GM19328 (cell line): ENCODE measurements at regions not wholly inside any gene's neighbourhood (a gene's known extent, or its start where the extent isn't known, plus 50 kb on each side); places are given as distances from the start of the nearest gene placed in this dataset.
"Not testable (repeated sequence)": the region's sequence is repeated elsewhere in the genome, so short reads cannot be mapped to it uniquely, and the experiment has no call there.

Source experiments
- ATAC-seq: cut with Tn5 transposase; IDR thresholded peaks from one replicate; pipeline ENCODE4 v1.9.1; 2021; ENCODE audit warnings: mild to moderate bottlenecking, moderate library complexity; ENCODE audit not compliant: unreplicated experiment

DNA sequence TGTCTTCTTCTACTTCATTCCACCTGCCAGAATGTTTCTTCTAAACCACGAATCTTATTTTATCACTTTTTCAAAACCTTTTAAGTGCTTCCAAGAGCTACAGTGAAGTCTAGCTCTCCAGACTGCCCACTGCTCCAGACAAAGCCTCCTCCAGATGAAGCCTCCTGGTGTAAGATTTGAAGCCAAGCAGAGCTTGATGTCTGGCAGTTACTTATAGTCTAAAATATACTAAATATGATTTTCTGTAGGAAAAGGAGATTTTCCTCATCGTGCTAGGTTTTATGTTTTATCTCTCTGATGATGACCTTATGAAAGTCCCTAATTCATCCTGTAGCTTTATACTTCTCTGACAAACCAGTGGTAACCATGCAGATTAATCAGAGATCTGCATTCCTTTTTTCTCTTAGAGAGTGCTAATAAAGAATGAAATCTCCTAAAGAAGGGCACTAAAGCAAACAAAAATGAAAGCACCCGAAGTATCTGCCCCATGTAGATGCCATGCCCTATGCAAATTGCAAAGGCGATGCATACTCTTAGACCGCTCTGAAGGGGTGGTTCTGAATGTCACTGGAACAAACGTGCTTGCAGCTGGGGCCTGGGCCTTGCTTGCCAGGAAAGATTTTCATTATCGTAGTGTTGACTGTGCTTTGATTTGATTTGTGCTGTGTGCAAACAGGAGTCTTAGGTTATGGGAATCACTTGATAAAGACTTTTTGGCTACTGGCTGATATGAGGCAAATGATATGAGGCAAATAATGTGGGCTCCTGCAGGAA is 314.2 kb downstream of the PID1 start:
- ATAC-seq = no peak

DNA sequence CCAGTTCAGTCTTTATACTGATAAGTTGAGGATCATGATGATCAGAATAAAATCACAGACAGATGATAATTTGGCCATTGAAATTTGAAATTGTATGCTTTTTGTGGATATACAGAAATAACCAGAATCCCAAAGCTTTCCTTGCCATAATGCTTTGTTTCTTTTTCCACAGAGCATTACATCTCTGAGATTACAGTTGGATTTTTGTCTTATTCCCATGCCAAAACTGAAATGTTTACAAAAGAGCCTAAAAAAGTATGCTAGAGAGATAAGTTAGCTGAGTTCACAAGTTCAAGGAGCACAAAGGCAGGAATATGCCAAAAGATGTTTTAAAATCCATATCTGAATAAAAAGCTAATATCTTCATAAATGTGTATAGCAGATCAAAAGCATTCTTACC is 321.3 kb downstream of the PID1 start:
- no peak for ATAC-seq

DNA sequence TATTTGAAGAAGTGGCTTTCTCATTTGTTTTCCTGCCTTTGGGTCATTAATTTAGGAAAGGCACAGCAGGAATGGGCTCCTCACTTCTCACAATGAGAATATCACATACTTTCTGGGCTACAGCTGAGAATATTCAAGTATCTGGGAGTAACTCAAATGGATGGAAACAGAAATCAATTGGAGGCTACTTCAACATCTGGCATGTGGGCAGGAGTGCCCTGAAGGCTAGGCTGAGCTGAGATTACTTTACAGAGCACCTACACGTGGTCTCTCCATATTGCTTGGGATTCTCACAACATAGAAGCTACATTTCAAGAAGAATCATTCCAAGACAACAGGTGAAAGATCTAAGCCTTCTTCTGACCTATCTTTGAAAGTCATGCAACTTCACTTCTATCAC is 325.4 kb downstream of the PID1 start:
- ATAC-seq = no peak

DNA sequence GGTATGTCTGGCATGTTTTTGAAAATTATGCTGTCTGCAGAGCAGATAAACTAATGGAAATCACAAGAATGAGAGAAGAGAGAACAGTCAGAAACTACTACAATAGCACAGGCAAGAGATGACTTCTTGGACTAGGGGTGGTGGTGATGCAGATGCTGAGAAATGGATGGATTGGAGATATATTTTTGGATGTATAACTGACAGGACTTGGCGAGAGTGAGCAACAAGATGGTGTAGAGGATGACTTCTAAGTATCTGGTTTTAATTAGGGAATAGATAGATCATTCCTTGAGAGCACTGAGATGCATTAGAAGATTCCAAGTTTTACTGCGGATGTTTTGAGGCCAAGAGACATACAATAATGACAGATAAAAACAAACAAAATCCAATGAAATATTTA is 328.2 kb downstream of the PID1 start:
- ATAC-seq = no peak

DNA sequence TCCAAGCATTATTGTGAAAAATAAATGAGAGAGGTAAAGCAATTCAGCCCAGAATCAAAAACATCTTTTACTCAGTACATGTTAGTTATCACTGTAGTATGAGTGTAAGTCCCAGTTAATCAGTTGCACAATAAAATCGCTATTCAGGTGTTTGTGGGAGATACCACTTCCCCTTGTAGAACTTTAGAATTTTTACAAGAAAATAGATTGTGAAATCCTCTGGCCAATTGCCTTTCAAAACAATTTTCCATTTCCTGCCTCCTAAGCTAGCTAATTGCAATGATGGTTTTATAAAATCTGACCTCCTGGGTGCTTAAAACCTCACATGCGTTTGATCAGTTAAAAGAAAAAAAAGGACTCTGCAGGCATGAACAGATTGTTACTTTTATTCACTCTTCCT is 332.5 kb downstream of the PID1 start:
- ATAC-seq = no peak

DNA sequence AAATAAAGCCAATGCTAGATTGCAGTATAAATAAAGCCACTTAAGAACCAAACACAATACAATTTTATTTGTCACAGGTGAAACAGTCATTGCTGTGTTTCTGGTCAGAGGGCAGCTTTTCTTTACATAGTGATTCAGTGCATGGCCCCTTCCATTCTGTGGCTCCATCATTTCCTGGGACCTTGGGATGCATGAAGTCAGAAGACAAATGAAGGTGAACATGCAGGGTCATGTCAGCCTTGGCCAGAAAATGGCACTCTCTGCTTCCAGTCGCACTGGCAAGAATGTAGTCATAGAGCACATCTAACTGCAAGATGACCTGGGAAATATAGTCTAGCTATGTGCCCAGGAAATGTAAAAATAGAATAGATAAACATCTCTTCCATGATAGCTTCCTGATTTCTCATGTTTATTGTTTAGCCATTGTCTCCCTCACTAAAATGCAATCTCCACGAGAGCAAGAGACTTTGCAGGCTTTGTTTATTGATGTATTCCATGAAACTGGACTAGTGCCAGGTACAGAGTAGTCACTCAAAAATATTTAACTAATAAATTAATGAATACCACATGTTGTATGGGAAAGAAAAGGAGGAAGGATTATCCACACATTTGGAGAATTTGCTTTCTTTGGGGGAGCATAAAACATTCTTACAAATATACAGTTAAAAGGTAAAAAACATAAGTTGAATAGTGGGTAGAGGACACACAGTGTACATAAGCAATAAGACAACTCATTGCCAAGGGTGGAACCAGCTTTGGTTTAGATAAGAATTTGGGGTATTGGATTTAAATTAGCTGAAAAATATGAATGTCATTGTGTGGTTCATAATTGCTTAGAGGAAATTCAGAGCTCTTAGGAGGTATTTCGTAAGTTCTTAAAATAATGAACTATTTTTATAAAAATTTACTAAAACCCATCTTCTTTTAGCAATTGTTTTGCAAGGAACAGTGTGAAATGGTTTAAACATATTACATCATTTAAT is 343.8 kb downstream of the PID1 start:
- no peak for ATAC-seq

DNA sequence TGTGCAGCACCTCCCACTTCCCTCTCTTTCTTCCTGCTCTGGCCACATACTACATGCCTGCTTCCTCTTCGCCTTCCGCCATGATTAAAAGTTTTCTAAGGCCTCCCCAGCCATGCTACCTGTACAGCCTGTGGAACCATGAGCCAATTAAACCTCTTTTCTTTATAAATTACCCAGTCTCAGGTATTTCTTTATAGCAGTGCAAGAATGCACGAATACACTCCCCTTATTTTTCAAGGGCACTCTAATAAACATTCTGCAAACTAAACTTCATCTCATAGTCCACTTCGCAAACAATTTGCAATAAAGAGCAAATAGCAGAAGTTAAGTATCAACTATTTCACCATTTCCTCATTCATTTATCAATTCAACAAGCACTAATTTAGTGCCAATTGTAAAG is 351.3 kb downstream of the PID1 start:
- no peak for ATAC-seq

DNA sequence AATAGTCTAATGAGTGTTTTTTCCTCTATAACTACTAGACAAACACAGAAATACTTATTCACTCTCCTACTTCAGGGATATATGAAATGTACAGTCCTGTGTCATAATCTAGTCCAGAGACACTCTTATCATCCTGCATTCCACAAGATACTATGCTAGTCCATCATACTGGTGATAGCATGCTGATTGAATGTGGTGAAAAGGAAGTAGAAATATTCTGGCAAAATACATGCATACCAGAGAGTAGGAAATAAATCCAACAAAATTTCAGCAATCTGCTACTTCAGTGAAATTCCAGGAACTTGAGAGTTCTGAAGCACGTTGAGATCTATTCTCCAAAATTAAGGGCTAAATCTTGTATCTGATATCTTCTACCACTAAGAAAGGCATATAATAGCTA is 353.9 kb downstream of the PID1 start:
- no peak for ATAC-seq

DNA sequence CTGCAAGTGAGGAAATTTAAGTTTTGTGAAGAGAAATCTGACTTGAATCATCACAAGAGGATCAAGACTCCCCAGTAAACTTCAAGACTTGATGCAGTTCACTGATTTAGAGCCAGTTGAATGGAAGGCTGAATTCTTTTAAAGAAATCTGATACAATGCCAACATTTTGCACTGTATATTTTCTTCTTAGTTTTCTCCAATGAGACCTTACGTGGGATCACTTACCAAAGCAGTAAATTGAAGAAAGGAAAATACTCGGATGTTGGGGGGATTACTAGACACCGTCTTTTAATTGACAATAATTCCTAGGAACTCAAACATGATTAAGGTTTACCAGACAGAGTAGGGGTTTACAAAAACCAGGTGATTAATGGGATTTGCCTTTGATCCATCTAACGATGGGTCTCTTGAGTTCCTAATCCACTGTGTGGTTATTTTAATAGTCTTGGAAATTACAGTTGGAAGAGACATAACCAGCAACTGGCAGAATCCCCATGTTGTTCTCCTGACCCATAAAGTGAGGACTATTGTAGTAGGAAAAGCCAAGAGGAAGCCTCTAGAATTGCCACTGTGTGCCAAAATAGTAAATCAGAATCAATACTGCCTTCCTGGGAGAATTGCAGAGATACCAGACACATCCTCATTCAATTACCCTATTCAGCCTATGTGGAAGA is 354.5 kb downstream of the PID1 start:
- ATAC-seq = no peak

DNA sequence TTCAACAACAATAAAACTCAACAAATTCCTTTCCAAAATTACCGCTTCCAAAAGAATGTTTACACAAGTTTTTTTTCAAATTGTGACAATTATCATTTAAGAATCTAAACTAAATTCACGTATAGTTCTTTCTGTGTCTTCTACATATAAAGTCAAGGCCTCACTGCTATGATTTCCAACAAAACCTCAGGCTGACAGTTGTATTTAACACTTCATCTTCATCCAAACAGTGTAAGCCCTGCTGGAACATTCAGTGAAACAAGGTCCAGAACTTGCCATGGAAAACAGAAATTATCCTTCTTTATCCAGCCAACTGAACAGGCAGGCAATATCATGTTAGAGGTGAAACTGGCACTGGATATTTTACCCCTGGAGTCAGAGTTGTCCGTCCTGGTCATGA is 357.9 kb downstream of the PID1 start:
- no peak for ATAC-seq

DNA sequence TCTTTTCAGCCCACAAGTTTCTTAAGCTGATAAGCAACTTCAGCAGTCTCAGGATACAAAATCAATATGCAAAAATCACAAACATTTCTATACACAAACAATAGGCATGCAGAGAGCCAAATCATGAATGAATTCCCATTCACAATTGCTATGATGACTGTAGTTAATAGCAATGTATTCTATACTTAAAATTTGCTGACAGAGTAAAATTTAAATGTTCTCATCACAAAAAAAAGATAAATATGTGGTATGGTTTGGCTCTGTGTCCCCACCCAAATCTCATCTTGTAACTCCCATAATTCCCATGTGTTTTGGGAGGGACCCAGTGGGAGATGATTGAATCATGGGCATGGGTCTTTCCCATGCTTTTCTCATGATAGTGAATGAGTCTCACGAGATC is 360.2 kb downstream of the PID1 start:
- not testable (repeated sequence) for ATAC-seq

DNA sequence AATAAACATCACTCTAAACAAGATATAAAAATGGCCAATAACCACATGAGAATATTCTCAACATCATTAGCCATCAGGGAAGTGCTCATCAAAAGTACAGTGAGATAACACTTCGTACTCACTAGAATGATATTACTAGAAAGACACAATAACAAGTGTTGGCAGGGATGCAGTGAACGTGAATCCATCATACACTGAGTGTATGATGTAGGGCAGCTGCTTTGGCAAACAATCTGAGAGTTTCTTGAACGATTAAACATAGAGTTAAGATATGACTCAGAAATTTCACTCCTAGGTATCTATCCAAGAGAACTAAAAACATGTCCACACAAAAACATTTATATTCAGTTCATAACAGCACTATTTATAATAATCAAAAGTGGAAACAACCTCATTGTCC is 368.9 kb downstream of the PID1 start:
- no peak for ATAC-seq

DNA sequence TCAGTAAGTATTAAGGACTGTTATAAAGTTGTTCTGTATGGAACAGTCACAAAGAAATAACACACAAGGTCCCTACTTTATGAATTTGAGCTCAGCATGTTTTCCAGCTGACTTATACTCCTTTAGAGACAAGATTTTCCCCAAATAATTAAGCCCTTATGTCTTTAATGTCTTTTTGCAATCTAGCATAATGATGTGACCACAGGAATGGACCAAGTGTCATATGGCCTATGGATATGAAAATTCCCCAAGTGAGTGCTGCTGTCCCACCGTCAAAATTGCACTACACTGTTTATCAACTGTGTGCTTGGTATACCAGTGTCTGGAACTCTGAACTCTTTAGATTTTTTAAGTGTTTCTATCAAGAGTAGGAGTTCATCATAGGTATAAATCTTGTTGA is 369.6 kb downstream of the PID1 start:
- ATAC-seq = no peak

DNA sequence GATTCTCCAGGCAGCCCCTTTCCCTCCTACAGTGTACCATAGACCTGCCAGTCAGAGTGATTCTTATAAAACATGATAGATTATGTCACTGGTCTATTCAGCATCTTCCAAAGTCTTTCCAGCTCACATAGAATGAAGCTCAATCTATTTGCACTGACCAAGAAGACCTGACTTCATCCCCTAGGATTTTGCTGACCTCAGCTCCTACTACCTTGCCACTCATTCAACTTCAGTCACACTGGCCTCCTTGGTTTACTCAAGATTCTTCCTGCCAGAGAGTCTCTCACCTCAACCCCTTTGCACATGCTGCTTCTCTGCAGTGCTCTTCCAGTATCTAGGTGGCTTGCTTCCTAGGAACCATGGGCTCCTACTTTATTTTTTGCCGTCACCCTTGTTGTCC is 392.9 kb downstream of the PID1 start:
- ATAC-seq = no peak

DNA sequence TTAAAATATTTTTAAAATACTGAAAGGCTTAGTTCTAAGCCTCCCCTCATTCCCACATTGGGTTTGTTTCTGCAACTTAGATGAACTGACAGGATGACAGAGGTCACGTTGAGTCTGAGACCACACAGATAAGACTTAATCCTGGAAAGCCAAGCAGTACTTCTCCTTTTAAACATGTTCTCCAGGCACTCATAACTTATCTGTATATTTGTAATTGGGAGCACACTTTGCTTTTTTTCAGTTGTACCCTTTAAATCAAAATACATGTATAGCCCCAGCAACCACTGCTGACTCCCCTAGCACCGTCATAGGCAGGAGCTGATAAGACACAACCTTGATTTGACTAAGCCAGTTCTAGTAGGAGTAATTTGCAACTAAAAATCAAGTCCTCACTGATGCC is 394.8 kb downstream of the PID1 start:
- no peak for ATAC-seq

DNA sequence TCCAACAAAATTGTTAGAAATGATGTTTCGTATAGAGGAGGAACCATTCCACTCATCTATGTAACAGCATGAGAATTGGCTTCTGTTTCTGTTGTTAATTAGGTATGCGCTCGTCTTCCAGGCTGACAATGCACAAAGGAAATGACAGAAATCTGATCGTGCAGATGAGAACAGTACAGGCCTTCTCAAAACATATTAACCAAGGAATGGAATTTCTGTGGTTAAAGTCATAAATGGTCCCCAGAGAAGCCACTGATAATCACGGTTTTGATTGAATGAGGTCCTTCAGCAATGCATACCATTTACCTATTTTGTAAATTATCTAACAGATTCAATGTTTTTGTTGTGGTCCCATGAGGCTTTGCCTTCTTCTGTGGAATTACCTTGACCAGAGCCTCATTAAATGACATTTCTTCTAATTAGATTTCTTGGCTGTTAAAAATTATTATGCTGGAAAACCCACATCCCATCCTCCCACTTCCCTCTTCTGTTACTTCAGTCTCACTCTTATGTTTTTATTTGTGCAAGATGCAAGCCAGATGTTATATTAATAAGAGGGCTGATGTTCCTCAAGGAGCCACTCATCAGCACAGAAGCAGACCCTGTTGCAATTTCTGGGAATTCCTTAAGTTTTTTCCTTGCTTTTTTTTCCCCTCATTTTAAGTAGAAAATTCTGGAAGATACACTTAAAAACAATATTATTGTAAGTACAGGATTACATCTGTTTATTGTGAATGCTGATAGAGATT is 395.8 kb downstream of the PID1 start:
- ATAC-seq = no peak

DNA sequence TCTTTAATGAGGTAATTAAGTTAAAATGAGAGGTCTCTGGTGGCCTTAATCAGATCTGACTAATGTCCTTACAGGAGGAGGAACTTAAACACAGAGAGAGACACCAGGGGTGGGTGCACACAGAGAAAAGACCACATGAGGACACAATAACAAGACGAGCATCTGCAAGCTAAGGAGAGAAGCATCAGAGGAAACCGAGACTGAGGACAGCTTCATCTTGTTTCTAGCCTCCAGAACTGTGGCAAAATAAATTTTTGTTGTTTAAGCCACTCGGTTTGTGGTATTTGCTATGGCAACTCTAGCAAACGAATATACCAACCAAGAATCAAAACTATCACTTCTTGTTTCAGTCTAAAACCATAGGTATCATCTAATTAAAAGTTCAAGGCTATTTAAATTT is 400.1 kb downstream of the PID1 start:
- ATAC-seq = no peak

DNA sequence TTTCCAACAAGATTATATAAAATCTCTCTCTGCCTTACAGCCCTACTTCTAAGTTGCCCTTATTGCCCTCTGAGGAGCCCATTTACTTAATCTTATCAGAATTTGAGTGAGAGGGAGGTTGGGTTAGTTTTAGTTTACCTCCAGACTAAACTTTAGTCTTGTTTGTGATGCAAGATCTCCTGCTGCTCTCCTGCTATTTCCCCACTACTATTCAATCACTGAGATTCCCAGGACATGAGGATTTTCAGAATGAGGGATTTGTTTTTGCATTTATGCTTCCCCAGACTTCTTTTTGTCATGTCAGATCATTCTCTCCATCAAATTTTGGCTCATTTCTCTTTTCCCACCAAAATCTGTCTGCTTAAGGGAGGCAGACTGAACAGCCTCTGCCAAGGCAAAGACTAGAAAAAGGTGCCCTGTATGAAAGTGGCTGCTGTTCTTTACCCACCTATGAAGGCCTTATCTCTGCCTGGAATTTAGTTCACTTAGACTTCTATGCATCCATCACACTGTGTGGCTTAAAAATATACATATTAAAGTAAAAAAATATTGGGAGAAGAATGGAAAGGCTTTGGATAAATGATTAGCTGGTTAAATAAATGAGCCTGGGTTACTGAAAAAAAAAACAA is 401.3 kb downstream of the PID1 start:
- ATAC-seq = no peak

DNA sequence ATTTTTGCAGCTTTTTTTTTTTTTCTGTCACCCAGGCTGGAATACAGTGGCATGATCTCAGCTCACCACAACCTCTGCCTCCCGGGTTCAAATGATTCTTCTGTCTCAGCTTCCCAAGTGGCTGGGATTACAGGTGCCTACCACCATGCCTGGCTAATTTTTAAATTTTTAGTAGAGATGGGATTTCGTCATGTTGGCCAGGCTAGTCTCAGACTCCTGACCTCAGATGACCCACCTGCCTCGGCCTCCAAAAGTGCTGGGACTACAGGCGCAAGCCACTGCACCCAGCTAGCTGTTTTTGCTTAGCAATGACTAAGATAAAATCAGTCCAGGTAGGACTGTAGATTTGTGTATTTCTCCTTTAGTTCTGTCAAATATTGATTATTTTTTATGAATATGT is 403.7 kb downstream of the PID1 start:
- no peak for ATAC-seq

DNA sequence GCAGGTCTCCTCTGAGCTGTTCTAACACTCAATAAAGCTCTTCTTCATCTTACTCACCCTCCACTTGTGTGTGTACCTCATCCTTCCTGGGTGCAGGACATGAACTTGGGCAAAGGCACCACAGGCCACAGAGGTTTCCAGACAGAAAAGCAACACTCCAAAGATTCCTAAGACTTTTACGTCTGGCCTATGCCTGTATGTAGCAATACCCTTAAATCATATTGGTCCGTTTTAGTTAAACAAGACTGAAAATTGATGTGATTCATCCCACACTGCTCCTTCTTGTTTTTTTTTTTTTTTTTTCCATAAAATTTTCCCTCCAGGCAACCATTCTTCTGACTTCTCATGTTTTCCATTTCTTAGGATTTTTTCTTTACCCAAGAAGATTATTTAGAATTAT is 404.3 kb downstream of the PID1 start:
- ATAC-seq = no peak
